ACC112 (cell line): ENCODE measurements at regions not wholly inside any gene's neighbourhood (a gene's known extent, or its start where the extent isn't known, plus 50 kb on each side); places are given as distances from the start of the nearest gene placed in this dataset.
"Not testable (repeated sequence)": the region's sequence is repeated elsewhere in the genome, so short reads cannot be mapped to it uniquely, and the experiment has no call there.

Source experiments
- H2AFZ ChIP-seq: fragments of 200-600 bp; sonication (generic); one replicate; pipeline ENCODE4 v1.6.0; 2017; ENCODE audit warnings: antibody characterized with exemption, low read length; ENCODE audit not compliant: unreplicated experiment
- H3K27ac ChIP-seq: fragments of 200-600 bp; sonication (generic); 2 replicates; pipeline ENCODE4 v1.5.1; 2014; ENCODE audit warnings: low read depth, mild to moderate bottlenecking, antibody characterized with exemption, low read length, moderate library complexity
- H3K27me3 ChIP-seq: fragments of 200-600 bp; sonication (generic); 2 replicates; pipeline ENCODE4 v1.6.1; 2014; ENCODE audit warnings: mild to moderate bottlenecking, antibody characterized with exemption, low read length, moderate library complexity, mixed read lengths; ENCODE audit not compliant: insufficient read depth
- H3K36me3 ChIP-seq: fragments of 200-600 bp; sonication (generic); 2 replicates; pipeline ENCODE4 v1.6.1; 2016; ENCODE audit warnings: mild to moderate bottlenecking, antibody characterized with exemption, low read length, moderate library complexity, mixed read lengths; ENCODE audit not compliant: insufficient read depth
- H3K4me1 ChIP-seq: fragments of 200-600 bp; sonication (generic); one replicate; pipeline ENCODE4 v1.6.1; 2016; ENCODE audit warnings: low read length, mixed read lengths; ENCODE audit not compliant: insufficient read depth, unreplicated experiment, control insufficient read depth
- H3K4me3 ChIP-seq: fragments of 200-600 bp; sonication (generic); 2 replicates; pipeline ENCODE4 v1.5.1; 2014; ENCODE audit warnings: mild to moderate bottlenecking, low read depth, low read length
- H3K79me2 ChIP-seq: fragments of 200-600 bp; sonication (generic); one replicate; pipeline ENCODE4 v1.6.0; 2016; ENCODE audit warnings: low read length; ENCODE audit not compliant: control insufficient read depth, unreplicated experiment, insufficient read depth

DNA sequence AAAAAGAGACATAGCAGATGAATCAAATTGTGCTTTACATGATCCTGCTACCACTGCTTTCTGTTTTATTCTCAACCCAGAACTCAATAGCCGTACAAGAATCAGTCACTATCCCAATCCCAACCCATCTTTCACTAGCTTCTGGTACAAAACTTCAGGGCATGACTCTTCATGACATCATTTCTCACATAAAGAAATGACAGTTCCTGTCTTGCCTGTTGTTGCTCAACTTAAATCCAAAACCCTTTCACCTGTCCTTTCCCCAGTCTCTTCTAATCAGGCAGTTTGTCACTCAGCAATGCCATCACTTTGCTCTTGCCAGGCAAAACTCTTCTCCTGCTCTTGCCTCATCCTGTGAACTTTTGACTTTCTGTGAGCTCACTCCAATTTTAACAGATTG lies 962.8 kb downstream of the GALC start:
- Histone ChIP-seq H2AFZ (no peak overlapping the region), H3K36me3 (no peaks in the 10 kb centered on the region), H3K4me3 (no peak overlapping the region), H3K27ac (no peak overlapping the region), H3K4me1 (no peaks in the 10 kb centered on the region), H3K79me2 (no peaks in the 10 kb centered on the region), H3K27me3 (no peaks in the 10 kb centered on the region)

DNA sequence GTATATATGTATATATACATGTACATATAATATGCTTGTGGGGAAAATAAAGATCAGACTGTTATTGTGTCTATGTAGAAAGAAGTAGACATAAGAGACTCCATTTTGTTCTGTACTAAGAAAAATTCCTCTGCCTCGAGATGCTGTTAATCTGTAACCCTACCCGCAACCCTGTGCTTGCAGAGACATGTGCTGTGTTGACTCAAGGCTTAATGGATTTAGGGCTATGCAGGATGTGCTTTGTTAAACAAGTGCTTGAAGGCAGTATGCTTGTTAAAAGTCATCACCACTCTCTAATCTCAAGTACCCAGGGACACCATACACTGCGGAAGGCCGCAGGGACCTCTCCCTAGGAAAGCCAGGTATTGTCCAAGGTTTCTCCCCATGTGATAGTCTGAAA lies 972.9 kb downstream of the GALC start:
- H2AFZ ChIP-seq, H3K4me1 ChIP-seq, H3K27me3 ChIP-seq, H3K36me3 ChIP-seq, H3K79me2 ChIP-seq, H3K4me3 ChIP-seq, H3K27ac ChIP-seq: not testable (repeated sequence)

DNA sequence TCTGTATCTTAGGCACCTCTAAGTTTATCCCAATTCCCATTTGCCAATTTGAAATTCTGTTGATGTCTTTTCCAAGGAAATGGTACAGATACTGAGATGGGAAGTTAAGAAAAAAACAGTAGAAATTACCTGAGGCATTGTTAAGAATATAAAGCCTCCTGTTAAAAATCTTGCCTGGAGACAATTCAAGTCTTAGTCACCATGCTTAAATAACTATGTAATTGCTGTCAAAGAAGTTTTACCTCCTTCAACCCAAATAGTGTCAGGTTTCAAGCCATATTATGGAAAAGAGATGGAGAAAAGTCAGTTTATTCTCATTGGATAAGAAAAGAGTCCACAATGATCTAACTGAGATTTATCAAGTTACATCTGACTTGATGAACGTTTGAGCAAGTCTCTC lies 974.7 kb downstream of the GALC start:
- H3K79me2 ChIP-seq, result no peaks in the 10 kb centered on the region
- no peak overlapping the region for H3K4me3 ChIP-seq
- no peaks in the 10 kb centered on the region for H3K4me1 ChIP-seq
- H3K27me3 ChIP-seq, result no peaks in the 10 kb centered on the region
- no peak overlapping the region for H3K27ac ChIP-seq
- no peaks in the 10 kb centered on the region for H3K36me3 ChIP-seq
- H2AFZ ChIP-seq, result no peak overlapping the region

DNA sequence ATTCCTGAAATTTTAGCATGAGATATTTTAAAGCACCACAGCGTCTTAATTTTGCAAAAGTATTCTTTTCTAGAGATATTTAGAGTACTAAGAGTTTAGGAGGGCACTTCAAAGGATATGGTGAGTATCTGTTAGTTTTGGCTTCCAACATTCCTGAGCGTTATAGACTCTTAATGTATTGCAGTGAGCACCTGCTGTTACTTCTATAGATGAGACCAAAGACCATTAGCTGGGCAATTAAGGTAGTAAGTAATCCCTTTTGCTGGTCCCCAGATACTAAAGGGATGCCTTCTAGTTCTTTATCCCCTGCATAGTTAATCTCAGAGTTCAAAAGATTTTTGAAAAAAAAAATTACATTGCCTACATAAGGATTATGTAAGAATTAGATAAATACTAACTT lies 975.6 kb downstream of the GALC start:
- Histone ChIP-seq H3K79me2 (no peaks in the 10 kb centered on the region), H3K4me3 (no peak overlapping the region), H3K4me1 (no peaks in the 10 kb centered on the region), H3K27ac (no peak overlapping the region), H3K27me3 (no peaks in the 10 kb centered on the region), H3K36me3 (no peaks in the 10 kb centered on the region), H2AFZ (no peak overlapping the region)

DNA sequence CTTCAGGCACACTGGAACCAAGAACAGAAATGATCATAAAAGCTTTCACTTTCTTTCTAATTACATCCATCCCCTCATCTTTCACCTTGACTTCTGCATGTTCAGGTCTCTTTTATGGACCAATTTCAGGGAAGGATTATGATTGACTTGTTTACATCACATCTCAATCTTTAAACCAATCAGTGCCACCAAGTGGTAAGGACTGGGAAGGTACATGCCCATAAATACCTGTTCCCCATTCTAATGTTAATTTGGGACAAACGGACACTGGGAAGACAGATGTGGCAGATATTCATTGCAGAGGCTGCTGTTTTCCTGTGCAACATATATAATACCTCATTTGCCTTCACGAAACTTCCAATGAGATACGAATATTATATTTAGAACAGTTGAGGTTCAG lies 978.1 kb downstream of the GALC start:
- H3K79me2 ChIP-seq, result no peaks in the 10 kb centered on the region
- no peak overlapping the region for H3K27ac ChIP-seq
- no peak overlapping the region for H3K4me3 ChIP-seq
- H2AFZ ChIP-seq, result no peak overlapping the region
- no peaks in the 10 kb centered on the region for H3K27me3 ChIP-seq
- no peaks in the 10 kb centered on the region for H3K36me3 ChIP-seq
- H3K4me1 ChIP-seq, result no peaks in the 10 kb centered on the region

DNA sequence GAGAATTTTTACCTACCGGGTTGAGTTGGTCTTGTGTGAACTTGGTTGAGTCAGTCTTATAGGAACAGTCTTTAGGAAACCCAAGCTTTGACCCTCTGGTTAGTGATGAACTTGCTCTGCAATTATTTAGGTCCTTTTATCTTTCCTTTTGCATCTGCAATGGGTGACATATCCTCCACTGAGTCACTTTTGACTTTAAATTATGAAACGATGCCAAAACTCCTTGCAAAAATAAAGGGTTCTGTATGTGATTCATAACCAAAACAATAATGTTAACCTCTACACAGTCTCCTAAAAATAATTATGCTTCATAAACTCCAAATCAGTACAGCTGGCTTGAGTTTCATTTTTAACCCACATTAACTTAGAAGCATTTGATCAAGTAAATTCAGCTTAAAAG lies 979.4 kb downstream of the GALC start:
- Histone ChIP-seq H3K79me2 (no peaks in the 10 kb centered on the region), H3K27me3 (no peaks in the 10 kb centered on the region), H3K27ac (no peak overlapping the region), H3K36me3 (no peaks in the 10 kb centered on the region), H3K4me1 (no peaks in the 10 kb centered on the region), H3K4me3 (no peak overlapping the region), H2AFZ (no peak overlapping the region)

DNA sequence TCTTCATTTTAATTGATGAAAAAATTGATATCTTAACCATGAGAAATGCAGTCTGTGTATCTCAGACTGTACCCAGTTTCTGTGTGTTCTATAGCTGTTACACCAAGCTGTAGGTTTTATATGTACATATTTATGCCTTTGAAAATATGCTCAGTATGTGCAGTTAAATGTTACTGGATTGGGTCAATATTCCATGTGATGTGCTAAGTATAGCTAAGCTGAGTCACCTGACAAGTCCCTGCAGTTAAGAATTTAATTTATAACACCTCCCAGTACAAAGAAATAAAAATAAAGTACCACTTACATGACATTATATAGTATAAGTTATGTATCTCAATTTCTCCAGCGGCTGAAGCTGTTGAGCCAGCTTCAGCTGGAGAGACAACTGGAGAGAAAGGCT lies 984.0 kb downstream of the GALC start:
- Histone ChIP-seq H3K27ac (no peak overlapping the region), H3K4me3 (no peak overlapping the region), H3K4me1 (no peaks in the 10 kb centered on the region), H3K79me2 (no peaks in the 10 kb centered on the region), H3K27me3 (no peaks in the 10 kb centered on the region), H3K36me3 (no peaks in the 10 kb centered on the region), H2AFZ (no peak overlapping the region)

DNA sequence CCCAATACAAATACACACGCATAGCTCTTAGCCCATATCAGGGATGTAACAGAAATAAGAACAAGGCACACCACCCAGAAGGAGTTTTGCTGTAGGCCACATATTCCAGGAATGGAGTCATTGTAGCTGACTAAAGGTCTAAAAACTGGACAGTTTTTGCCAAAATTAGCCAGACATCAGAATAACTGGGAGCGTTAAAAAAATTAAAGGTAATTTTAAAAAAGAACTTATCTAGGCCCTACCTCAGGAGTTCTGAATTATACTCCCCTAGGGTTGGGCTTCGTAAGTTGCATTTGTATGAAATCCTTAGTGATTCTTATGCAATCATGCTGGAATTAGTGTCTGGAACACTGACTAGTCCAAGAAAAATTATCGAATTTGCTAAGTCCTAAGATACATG lies 987.7 kb downstream of the GALC start:
- H3K27me3 ChIP-seq, result no peaks in the 10 kb centered on the region
- H2AFZ ChIP-seq, result no peak overlapping the region
- no peaks in the 10 kb centered on the region for H3K36me3 ChIP-seq
- H3K4me3 ChIP-seq, result no peak overlapping the region
- no peak overlapping the region for H3K27ac ChIP-seq
- H3K4me1 ChIP-seq, result no peaks in the 10 kb centered on the region
- no peaks in the 10 kb centered on the region for H3K79me2 ChIP-seq

DNA sequence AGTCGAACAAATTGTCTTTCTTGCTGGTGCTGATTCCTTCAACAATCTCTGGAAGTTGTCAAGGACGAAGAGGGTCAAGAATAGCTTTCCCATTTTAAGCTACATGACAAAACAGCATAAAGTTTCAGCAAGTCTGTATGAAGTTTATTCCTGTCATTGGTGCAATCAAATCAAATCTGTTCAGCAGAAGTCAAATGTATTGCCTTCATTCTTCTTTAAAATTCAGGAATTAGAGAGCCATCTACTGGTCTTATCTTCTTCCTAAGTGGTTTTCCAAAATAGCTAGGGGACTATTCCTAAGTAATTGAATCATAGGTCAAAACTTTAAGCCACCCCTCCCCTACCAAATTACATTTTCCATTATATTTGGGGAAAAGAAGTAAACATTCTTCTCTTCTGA lies 990.2 kb downstream of the GALC start:
- Histone ChIP-seq H3K27me3 (no peaks in the 10 kb centered on the region), H2AFZ (no peak overlapping the region), H3K27ac (no peak overlapping the region), H3K4me1 (no peaks in the 10 kb centered on the region), H3K4me3 (no peak overlapping the region), H3K36me3 (no peaks in the 10 kb centered on the region), H3K79me2 (no peaks in the 10 kb centered on the region)

DNA sequence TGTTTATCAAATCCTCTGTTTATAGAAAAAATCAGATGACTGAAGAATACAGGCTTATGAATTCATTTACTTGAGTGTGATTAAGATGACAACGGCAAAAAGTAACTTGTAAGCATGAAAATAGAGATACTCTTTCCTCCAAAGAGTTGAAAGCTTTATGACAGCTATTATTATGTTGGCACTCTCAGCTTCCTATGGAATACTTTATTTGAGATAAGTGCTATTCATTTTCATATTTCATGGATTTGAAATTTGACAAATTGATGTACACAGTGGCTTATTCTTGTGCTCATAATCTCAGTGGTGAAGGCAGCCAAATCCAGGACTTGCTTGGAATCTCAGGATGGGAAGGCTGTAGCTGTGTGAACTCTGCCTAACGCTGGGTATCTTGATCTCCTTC lies 991.6 kb downstream of the GALC start:
- Histone ChIP-seq H3K27ac (no peak overlapping the region), H3K4me1 (no peaks in the 10 kb centered on the region), H3K36me3 (no peaks in the 10 kb centered on the region), H2AFZ (no peak overlapping the region), H3K27me3 (no peaks in the 10 kb centered on the region), H3K79me2 (no peaks in the 10 kb centered on the region), H3K4me3 (no peak overlapping the region)

DNA sequence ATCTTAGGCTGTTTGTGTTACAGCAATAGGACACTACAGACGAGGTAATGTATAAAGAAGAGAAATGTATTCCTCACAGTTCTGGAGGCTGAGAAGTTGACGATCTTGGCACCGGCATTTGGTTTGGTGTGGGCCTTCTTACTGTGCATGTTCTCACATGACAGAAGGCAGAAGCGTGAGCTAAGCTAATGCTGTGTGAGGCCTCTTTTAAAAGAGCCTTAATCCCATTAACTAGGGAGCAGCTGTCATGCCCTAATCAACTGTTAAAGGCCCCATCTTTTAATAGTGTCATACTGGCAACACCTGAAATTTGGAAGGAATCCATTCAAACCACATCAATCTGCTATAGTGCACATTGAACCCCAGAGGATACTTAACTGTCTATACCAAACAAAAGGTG lies 992.9 kb downstream of the GALC start:
- Histone ChIP-seq H3K4me3 (no peak overlapping the region), H3K27ac (no peak overlapping the region), H2AFZ (no peak overlapping the region), H3K79me2 (no peaks in the 10 kb centered on the region), H3K27me3 (no peaks in the 10 kb centered on the region), H3K4me1 (no peaks in the 10 kb centered on the region), H3K36me3 (no peaks in the 10 kb centered on the region)

DNA sequence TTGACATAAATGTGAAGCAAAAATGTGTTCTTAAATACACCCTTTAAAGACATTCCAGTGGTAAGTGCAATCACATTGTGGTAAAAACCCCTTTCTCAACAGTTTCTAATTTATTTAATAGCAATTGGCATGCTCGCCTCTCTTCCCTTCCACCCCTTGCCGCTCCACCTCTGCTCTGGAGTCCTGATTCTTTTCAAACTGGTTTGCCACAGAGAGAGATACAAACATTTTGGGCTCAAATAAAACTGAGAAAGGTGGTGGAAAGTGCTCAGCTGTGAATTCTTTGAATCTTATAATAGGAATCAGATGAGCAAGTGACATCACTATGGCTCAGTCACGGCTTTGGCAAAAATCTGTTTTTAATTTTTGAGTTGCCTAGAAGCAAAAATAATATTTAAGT lies 993.9 kb downstream of the GALC start:
- no peak overlapping the region for H3K27ac ChIP-seq
- H2AFZ ChIP-seq, result no peak overlapping the region
- H3K4me1 ChIP-seq, result no peaks in the 10 kb centered on the region
- H3K4me3 ChIP-seq, result no peak overlapping the region
- H3K27me3 ChIP-seq, result no peaks in the 10 kb centered on the region
- no peaks in the 10 kb centered on the region for H3K79me2 ChIP-seq
- no peaks in the 10 kb centered on the region for H3K36me3 ChIP-seq
